ENCODE measurements at regions not wholly inside any gene's neighbourhood (a gene's known extent, or its start where the extent isn't known, plus 50 kb on each side); places are given as distances from the start of the nearest gene placed in this dataset.

GRCh38 chr6:138688580-138688979 lies 85.0 kb upstream of the CCDC28A start:
- TF ChIP-seq CTCF (conservative IDR thresholded peaks at IDR 0.05; ENCODE audit: low read depth, low read length): no peak
- H3K4me3 ChIP-seq (ENCODE audit: low read depth, low read length): no peak overlapping the region
- DNase-seq (ENCODE audit: low read depth): no peak

GRCh38 chr6:138689849-138690248 lies 83.7 kb upstream of the CCDC28A start:
- no peak for TF ChIP-seq CTCF (conservative IDR thresholded peaks at IDR 0.05; ENCODE audit: low read depth, low read length)
- no peak for DNase-seq (ENCODE audit: low read depth)
- no peak overlapping the region for H3K4me3 ChIP-seq (ENCODE audit: low read depth, low read length)

GRCh38 chr6:138690975-138691594 lies 82.5 kb upstream of the CCDC28A start:
- peak overlapping the region; percentile 84 for H3K4me3 ChIP-seq (ENCODE audit: low read depth, low read length)
- no peak for DNase-seq (ENCODE audit: low read depth)
- TF ChIP-seq CTCF (conservative IDR thresholded peaks at IDR 0.05; ENCODE audit: low read depth, low read length): no peak

GRCh38 chr6:138691595-138692057 lies 81.9 kb upstream of the CCDC28A start:
- peak overlapping the region; percentile 84 for H3K4me3 ChIP-seq (ENCODE audit: low read depth, low read length)
- peak; percentile 89 for DNase-seq (ENCODE audit: low read depth)
- no peak for TF ChIP-seq CTCF (conservative IDR thresholded peaks at IDR 0.05; ENCODE audit: low read depth, low read length)

- peak; percentile 65 for DNase-seq (ENCODE audit: low read depth)
- H3K4me3 ChIP-seq (ENCODE audit: low read depth, low read length): peak overlapping the region; percentile 84
- TF ChIP-seq CTCF (conservative IDR thresholded peaks at IDR 0.05; ENCODE audit: low read depth, low read length): no peak
Measured at GRCh38 chr6:138692058-138692977, 81.3 kb upstream of the CCDC28A start.

- peak; percentile 74 for DNase-seq (ENCODE audit: low read depth)
- peak overlapping the region; percentile 84 for H3K4me3 ChIP-seq (ENCODE audit: low read depth, low read length)
- peak; percentile 30 for TF ChIP-seq CTCF (conservative IDR thresholded peaks at IDR 0.05; ENCODE audit: low read depth, low read length)
Measured at GRCh38 chr6:138692978-138693909, 80.3 kb upstream of the CCDC28A start.

All from choroid plexus epithelial cell (primary cell).